ENCODE measurements at regions not wholly inside any gene's neighbourhood (a gene's known extent, or its start where the extent isn't known, plus 50 kb on each side); places are given as distances from the start of the nearest gene placed in this dataset.

DNA sequence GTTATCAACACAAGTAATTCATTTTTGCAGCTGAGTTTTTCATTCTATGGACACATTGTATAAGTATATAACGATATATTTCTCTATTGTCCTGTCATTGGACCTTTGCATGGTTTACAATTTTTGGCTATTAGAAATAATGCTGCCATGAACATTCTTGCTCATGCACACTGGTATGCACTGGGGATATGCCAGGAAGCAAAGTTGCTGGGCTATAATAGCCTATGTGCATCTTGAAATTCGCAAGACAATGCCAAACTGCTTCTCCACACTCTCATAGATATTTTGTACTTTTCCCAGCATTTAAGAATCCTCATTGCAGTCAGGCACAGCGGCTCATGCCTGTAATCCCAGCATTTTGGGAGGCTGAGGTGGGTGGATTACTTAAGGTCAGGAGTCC is 852.6 kb upstream of the ID2 start:
- TF ChIP-seq CTCF (IDR thresholded peaks at IDR 0.05) (no peak), POLR2A (IDR thresholded peaks at IDR 0.05) (no peak)
- H3K9me3 ChIP-seq = no peaks in the 10 kb centered on the region
- no peaks in the 10 kb centered on the region for H3K27me3 ChIP-seq
- intact Hi-C loops (cut with DNase I; ENCODE audit: low total_unique reads) = no loop called here
- no peaks in the 10 kb centered on the region for H3K4me1 ChIP-seq
- no peak for DNase-seq
- H3K4me3 ChIP-seq = no peak overlapping the region
- no peak overlapping the region for H3K27ac ChIP-seq
- H3K36me3 ChIP-seq = no peaks in the 10 kb centered on the region

- DNase-seq = no peak
- no peaks in the 10 kb centered on the region for H3K27me3 ChIP-seq
- no peak overlapping the region for H3K4me3 ChIP-seq
- no peaks in the 10 kb centered on the region for H3K9me3 ChIP-seq
- no peak overlapping the region for H3K27ac ChIP-seq
- H3K4me1 ChIP-seq = no peaks in the 10 kb centered on the region
- intact Hi-C loops (cut with DNase I; ENCODE audit: low total_unique reads) = no loop called here
- TF ChIP-seq POLR2A (IDR thresholded peaks at IDR 0.05) (no peak), CTCF (IDR thresholded peaks at IDR 0.05) (no peak)
- no peaks in the 10 kb centered on the region for H3K36me3 ChIP-seq
Measured at GRCh38 chr2:7830616-7831015, 851.2 kb upstream of the ID2 start.

GRCh38 chr2:7835151-7835550 is 846.7 kb upstream of the ID2 start:
- Histone ChIP-seq H3K4me1 (no peaks in the 10 kb centered on the region), H3K36me3 (no peaks in the 10 kb centered on the region), H3K27ac (no peak overlapping the region), H3K4me3 (no peak overlapping the region), H3K9me3 (no peaks in the 10 kb centered on the region), H3K27me3 (no peaks in the 10 kb centered on the region)
- DNase-seq = no peak
- no peak for TF ChIP-seq CTCF (IDR thresholded peaks at IDR 0.05)
- TF ChIP-seq POLR2A (IDR thresholded peaks at IDR 0.05) = no peak
- intact Hi-C loops (cut with DNase I; ENCODE audit: low total_unique reads) = no loop called here

- TF ChIP-seq POLR2A (IDR thresholded peaks at IDR 0.05) (no peak), CTCF (IDR thresholded peaks at IDR 0.05) (no peak)
- no peak overlapping the region for H3K27ac ChIP-seq
- DNase-seq = no peak
- no peaks in the 10 kb centered on the region for H3K9me3 ChIP-seq
- intact Hi-C loops (cut with DNase I; ENCODE audit: low total_unique reads) = no loop called here
- no peaks in the 10 kb centered on the region for H3K27me3 ChIP-seq
- no peak overlapping the region for H3K4me3 ChIP-seq
- no peaks in the 10 kb centered on the region for H3K36me3 ChIP-seq
- no peaks in the 10 kb centered on the region for H3K4me1 ChIP-seq
Measured at GRCh38 chr2:7835693-7836680, 845.9 kb upstream of the ID2 start.

DNA sequence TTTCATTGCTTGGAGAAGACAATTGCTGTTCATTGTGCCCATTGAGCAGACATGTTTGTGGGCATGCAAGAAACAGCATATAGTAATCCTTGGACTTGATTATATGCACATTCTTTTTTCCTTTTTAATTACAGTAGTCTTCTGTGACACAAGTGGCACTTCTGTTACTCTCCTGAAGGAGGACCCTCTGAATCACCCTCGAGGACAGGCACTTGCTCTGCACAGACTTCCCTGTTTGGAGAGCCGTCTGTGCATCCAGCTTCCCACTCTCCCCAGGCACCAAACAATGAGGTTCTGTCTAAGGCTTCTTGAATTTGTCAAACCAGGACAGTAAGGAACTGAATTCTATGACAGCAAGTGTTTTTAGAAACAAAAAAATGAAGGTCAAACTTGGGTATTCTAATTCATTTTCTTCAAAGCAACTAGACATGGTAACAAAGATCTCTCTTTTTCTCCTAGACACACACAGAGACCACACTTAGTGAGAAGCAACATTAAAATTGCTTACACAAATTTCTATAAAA is 844.6 kb upstream of the ID2 start:
- Histone ChIP-seq H3K4me1 (no peaks in the 10 kb centered on the region), H3K27ac (no peak overlapping the region), H3K36me3 (no peaks in the 10 kb centered on the region), H3K27me3 (no peaks in the 10 kb centered on the region), H3K9me3 (no peaks in the 10 kb centered on the region), H3K4me3 (no peak overlapping the region)
- TF ChIP-seq CTCF (IDR thresholded peaks at IDR 0.05) = no peak
- TF ChIP-seq POLR2A (IDR thresholded peaks at IDR 0.05) = no peak
- no peak for DNase-seq
- intact Hi-C loops (cut with DNase I; ENCODE audit: low total_unique reads) = no loop called here
